ENCODE measurements at regions not wholly inside any gene's neighbourhood (a gene's known extent, or its start where the extent isn't known, plus 50 kb on each side); places are given as distances from the start of the nearest gene placed in this dataset.

DNA sequence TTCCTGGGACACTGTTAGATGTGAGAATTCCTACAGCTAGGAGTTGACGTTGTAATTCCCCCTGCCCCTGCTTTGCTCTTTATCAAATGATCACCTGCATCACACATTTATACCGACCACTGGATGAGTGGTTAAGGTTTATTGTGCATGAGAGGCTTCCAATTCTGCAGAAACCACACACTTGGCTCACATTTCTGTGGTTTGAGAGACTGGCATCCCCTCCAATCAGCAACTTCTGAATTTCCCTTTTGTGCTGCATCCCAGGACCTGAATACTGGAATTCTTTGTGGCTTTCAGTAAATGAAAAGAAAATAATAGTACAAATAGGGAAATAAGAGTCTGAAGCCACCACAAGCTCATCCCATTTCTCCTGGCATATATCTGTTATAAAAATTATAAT, 628.7 kb upstream of the PIK3C3 start:
- H2AFZ ChIP-seq (ENCODE audit: low read depth, low read length): no peak overlapping the region

More for the DNA sequence above, 628.7 kb upstream of the PIK3C3 start:
- H3K79me2 ChIP-seq (ENCODE audit: control insufficient read depth, insufficient read depth, low read length): no peaks in the 10 kb centered on the region
- H3K9ac ChIP-seq (replicated peaks; ENCODE audit: extremely low read depth, insufficient read depth, low read length): no peak overlapping the region
- ChIA-PET CTCF (no interaction called here), POLR2A (no interaction called here)
- H3K27me3 ChIP-seq (ENCODE audit: control insufficient read depth in 2 of 2, insufficient read depth in 2 of 2, low read length in 2 of 2): no peaks in the 10 kb centered on the region
- no peak overlapping the region for H3K4me3 ChIP-seq (replicated peaks in 1 of 3; ENCODE audit: insufficient read depth in 1 of 3, low read depth in 1 of 3, low read length in 3 of 3)
- H3K36me3 ChIP-seq (ENCODE audit: control insufficient read depth in 2 of 2, extremely low read depth in 1 of 2, insufficient read depth in 2 of 2, low read length in 2 of 2): no peaks in the 10 kb centered on the region
- FAIRE-seq (no peak), DNase-seq (ENCODE audit: low read depth, low spot score) (no peak)
- intact Hi-C loops (cut with micrococcal nuclease) (no loop called here), dilution Hi-C loops (cut with MboI; ENCODE audit: extremely low pct_ligation_motif_present, low sequenced_read_pairs) (no loop called here)
- H3K9me1 ChIP-seq (replicated peaks; ENCODE audit: control insufficient read depth, extremely low read depth, insufficient read depth, low read length): no peaks in the 10 kb centered on the region
- H3K27ac ChIP-seq (ENCODE audit: insufficient read depth, low read depth, low read length): no peak overlapping the region
- no TSS peak for BruUV-seq (replicated peaks)
- TF ChIP-seq GATA2 (IDR thresholded peaks at IDR 0.05; ENCODE audit: insufficient read depth, insufficient read length, low read depth, low read length): no peak
- TF ChIP-seq POLR2AphosphoS5 (IDR thresholded peaks at IDR 0.05; ENCODE audit: insufficient read depth, low read depth, low read length): no peak
- no peak for TF ChIP-seq MYC (IDR thresholded peaks at IDR 0.05; ENCODE audit: low read depth, low read length)
- no peak for TF ChIP-seq MAX (IDR thresholded peaks at IDR 0.05; ENCODE audit: insufficient read depth, insufficient read length)
- no peak for TF ChIP-seq JUN (IDR thresholded peaks at IDR 0.05; ENCODE audit: borderline replicate concordance, insufficient read depth, insufficient read length, low read depth)
- TF ChIP-seq, protein P1, sequence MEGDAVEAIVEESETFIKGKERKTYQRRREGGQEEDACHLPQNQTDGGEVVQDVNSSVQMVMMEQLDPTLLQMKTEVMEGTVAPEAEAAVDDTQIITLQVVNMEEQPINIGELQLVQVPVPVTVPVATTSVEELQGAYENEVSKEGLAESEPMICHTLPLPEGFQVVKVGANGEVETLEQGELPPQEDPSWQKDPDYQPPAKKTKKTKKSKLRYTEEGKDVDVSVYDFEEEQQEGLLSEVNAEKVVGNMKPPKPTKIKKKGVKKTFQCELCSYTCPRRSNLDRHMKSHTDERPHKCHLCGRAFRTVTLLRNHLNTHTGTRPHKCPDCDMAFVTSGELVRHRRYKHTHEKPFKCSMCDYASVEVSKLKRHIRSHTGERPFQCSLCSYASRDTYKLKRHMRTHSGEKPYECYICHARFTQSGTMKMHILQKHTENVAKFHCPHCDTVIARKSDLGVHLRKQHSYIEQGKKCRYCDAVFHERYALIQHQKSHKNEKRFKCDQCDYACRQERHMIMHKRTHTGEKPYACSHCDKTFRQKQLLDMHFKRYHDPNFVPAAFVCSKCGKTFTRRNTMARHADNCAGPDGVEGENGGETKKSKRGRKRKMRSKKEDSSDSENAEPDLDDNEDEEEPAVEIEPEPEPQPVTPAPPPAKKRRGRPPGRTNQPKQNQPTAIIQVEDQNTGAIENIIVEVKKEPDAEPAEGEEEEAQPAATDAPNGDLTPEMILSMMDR (IDR thresholded peaks at IDR 0.05; ENCODE audit: extremely low read depth in 1 of 2, insufficient read depth in 1 of 2, low read depth in 1 of 2, low read length in 2 of 2): no peak
- no peak for TF ChIP-seq POLR2A (IDR thresholded peaks at IDR 0.05; ENCODE audit: low read depth, low read length)
- TF ChIP-seq EZH2 (IDR thresholded peaks at IDR 0.05; ENCODE audit: borderline replicate concordance, low read depth, low read length, severe bottlenecking): no peak
- no peak for TF ChIP-seq FOS (IDR thresholded peaks at IDR 0.05; ENCODE audit: borderline replicate concordance, insufficient read depth, low read length)
- peaks cover 2% of the 10 kb centered on the region for H3K9me3 ChIP-seq (replicated peaks; ENCODE audit: control insufficient read depth, insufficient read depth, low read length)
- H4K20me1 ChIP-seq (replicated peaks; ENCODE audit: control insufficient read depth, extremely low read depth, insufficient read depth, low read length): no peaks in the 10 kb centered on the region
- H3K4me2 ChIP-seq (ENCODE audit: insufficient read depth, low read length): no peak overlapping the region
- H3K4me1 ChIP-seq (ENCODE audit: control insufficient read depth, extremely low read depth, insufficient read depth, low read length): peaks cover 8% of the 10 kb centered on the region

Data from endothelial cell of umbilical vein (primary cell).